Stimulated activated CD4-positive, alpha-beta T cell treated with anti-CD3 and anti-CD28 coated beads, TNF-alpha, amount 100 ng/mL, for 1 hour (primary cell): ENCODE measurements at regions not wholly inside any gene's neighbourhood (a gene's known extent, or its start where the extent isn't known, plus 50 kb on each side); places are given as distances from the start of the nearest gene placed in this dataset.
"Not testable (repeated sequence)": the region's sequence is repeated elsewhere in the genome, so short reads cannot be mapped to it uniquely, and the experiment has no call there.

Experiments
- DNase-seq, 3 donors: peaks; one replicate each; pipeline ENCODE4 v3.0.0-alpha.2; 2020; ENCODE audit warnings: low read depth in 3 of 3, low spot score in 1 of 3

DNA sequence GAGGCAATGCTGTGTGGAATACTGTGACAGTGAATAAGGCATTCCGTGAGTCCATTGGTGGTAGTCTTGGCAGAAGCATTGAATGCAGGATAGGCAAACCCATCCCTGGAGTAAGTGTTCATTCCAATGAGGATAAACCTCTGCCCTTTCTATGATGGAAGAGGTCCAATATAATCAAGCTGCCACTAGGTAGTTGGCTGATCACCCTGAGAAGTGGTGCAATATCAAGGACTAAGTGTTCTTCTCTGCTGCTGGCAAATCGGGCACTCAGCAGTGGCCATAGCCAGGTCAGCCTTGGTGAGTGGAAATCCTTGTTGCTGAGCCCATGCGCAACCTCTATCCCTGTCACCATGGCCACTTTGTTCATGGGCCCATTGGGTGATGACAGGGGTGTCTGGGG is 70.1 kb downstream of the FBXO4 start:
- no peak for DNase-seq

DNA sequence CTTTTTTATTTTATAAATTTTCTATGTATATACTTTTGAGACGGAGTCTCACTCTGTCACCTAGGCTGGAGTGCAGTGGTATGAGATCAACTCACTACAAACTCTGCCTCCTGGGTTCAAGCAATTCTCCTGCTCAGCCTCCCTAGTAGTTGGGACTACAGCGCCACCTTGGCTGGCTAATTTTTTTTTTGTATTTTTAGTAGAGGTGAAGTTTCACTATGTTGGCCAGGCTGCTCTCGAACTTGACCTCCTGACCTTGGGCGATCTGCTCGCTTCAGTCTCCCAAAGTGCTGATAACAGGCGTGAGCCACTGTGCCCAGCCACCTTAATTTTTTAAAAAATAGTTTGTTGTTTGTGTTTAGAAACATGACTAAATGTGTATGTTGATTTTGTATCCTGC is 76.6 kb downstream of the FBXO4 start:
- no peak for DNase-seq

DNA sequence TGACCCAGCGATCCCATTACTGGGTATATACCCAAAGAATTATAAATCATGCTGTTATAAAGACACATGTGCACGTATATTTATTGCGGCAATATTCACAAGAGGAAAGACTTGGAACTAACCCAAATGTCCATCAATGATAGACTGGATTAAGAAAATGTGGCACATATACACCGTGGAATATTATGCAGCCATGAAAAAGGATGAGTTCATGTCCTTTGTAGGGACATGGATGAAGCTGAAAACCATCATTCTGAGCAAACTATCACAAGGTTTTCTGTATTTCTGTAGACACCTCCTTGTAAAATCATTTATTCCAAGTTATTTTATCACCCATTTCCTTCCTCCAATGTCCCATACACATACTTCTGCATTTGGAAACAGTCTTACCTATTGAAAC is 78.8 kb downstream of the FBXO4 start:
- not testable (repeated sequence) for DNase-seq

DNA sequence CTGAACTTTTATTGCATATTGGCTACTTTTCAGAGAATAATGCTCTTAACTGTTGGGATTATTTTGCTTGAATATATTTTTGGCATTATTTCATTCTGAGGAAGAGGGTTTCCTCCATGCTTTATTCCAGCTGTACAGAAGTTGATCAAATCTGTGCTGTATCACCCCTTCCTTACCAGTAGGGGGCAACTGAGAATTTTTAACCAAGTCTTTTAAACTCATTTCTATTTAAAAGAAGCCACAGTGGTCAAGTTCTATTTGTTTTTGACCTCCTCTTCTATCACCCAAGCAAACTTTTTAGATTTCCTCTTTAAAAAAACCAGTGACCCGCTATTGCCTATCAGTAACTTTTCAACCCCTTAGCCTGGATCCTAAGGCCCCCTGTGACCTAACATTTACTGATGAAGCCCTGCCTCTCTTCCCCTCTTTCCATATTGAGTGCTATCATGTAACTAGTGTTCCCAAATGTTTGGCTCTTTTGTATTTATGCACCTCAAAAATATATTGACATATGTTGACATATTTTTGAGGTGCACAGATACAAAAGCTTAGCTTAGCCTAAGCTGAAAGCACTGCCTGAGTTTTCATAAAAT is 80.6 kb downstream of the FBXO4 start:
- no peak for DNase-seq

DNA sequence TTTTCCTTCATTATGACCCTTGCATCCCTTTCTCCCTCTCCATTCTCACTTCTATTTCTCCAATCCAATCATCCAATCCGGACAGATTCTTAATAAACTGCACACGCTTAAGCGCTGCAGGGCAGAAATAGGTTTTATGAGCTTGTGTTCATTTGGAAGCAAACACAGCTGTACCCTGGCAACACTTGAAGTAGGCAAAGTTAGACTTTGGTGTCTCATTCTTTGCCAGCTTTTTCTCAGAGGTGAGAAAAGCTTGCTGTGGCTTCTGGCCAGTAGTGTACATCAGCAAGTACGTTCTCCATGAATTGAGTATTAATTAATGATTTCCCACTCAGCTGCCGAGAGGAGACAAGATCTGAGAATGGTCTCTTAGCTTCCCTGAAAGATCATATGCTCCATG is 88.5 kb downstream of the FBXO4 start:
- DNase-seq, result no peak

DNA sequence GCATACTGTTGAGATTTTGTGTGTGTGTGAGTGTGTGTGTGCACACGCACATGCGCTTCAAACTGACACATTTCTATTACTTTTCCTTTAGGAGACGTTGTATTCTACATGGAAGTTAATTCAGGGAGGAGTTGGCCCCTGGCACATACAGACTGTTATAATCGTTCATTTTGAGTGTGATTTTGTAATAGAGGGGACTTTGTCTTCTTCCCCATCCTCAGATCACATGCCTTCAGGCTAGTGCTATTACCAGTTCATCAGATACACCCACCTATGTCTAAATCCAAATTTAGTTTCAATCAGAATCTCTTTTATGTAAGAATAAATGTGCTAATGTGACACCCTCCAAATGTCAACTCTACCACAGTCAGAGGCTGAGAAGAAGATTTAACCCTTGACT is 90.2 kb downstream of the FBXO4 start:
- no peak for DNase-seq

DNA sequence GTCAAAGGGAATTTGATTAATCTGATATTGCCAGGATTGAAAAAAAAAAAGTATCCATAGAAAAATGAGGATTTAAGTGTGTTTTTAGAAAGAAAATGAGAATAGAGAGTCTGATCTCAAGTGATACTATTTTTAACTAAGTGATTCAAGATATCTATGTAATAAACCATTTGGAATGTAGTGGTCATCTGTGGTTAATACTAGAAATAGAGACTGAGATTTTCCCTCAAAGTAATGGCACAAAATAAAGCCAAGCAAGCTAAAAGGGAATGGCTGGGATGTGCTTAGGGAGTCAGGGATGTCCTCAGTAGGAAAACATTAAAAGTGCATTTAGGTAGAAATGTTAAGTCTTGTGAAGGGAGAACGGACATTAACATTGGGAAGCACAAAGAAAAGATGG is 90.6 kb downstream of the FBXO4 start:
- no peak for DNase-seq

DNA sequence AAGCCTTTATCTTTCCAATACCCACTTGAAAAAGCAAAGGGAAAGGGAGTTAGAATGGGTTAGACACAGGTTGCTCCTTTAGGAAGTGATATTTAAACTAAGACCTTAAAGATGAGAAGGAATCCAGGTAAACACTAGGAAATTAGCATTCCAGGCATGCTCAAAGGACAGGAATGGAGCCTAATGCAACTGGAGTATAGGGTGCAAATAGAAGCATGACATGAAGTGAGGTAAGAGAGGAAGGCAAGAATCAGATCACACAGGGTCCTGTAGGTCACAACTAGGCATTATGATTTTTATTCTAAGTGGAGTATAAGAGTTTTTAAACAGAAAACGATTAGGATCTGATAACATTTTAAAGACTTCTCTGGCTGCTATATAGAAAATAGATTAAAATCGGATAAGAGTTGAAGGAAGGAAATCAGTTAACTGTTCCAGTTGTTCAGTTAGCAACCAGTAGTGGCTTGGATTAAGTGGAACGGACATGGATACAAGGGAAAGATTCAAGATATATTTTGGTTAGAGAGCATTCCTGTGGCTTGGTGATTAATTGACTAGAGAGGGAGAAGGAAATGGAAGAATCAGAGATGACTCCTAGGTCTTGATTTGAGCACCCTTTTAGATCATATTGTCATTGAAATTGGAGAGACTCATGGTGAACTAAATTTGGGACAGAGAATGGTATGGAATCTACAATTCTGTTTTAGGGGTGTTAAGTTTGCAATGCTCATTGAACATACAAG is 95.9 kb downstream of the FBXO4 start:
- no peak for DNase-seq

DNA sequence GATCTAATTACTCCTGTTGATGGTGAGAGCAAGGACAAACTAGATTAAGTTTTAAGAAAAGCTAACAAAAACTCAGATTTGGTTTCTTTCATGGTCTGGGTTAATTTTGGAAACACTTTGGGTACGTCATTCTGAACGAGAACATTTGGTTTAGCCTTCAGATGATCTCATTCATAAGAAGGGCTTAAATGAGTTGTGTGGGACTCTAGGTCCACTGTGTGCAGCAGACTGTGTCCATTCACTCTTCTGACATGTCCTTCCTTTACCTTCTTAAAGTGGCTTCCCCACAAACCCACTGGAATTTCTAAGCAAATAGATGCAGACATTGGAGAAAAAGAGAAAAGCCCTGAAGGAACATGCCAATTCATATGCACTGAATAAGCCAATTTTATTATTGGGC is 96.8 kb downstream of the FBXO4 start:
- DNase-seq, result no peak

DNA sequence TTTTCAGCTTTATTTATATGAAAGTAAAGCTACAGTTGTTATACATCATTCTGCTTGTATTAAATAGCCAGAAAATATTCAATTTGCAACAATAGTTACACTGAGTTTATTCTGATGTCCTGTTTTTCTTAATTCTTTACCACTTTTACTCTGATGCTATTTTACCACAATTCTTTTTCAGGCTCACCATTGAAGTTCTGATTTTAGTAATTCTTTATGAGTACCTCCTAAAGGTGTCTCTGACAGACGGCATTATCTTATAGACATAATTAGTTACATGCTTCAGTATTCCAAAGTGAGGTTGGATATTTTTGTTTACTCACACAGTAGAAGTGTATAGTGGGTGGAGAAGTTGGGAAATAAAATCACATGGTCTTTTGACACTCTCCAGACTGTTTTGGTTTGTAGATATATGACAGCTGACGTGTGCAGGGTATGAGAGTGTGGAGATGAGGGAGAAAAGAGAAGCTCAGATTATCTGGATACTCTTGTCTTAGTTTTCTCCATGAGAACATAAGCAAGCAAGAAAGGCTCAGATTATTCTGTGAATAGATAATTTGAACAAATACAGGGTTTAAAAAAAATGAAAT is 97.4 kb downstream of the FBXO4 start:
- DNase-seq, result no peak

DNA sequence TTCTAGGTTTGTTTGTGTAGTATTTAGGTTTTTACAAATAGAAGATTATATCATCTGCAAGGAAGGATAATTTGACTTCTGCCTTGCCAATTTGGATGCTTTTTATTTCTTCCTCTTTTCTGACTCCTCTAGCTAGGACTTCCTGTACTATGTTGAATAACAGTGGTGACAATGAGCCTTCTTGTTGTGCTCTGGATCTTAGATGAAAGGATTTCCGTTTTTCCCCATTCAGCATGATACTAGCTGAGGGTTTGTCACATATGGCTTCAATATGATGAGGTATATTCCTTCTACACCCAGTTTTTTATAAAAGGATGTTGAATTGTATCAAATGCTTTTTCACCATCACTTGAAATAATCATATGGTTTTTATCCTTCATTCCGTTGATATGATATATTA is 101.4 kb downstream of the FBXO4 start:
- DNase-seq, result no peak

DNA sequence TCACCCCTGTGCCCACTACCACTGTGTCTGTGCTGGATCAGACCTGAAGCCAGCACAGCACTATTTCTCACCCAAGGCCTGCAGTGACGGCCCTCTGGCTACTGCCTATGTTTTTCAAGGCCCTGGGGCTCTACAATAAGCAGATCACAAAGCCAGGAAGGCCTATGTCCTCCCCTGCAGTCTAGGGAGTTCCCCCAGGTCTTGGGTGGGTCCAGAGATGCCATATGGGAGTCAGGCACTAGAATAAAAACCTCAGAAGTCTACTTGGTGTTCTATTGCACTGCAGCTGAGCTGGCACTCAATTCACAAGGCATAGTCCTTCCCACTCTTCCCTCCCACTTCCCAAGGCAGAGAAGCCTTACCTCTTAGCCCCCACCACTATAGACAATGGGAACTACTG is 107.1 kb downstream of the FBXO4 start:
- no peak for DNase-seq

DNA sequence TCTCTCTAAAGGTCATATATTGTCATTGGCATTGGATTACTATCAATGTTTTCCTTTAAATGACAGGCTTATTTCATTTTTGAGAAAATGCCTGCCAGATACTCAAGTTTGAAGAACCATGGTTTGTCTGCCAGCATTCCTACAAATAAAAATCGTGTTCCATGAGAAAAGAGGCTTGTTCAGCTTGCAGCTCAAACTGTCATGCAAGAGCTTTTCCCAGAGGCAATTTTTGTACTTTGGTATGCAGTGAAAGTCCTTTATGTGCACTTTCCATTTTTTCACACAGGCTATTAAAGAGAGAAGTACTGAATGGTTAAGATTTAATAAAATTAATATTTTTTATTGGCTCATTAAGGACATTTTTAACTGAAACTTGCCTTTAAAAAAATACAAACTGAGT is 110.4 kb downstream of the FBXO4 start:
- DNase-seq, result no peak

DNA sequence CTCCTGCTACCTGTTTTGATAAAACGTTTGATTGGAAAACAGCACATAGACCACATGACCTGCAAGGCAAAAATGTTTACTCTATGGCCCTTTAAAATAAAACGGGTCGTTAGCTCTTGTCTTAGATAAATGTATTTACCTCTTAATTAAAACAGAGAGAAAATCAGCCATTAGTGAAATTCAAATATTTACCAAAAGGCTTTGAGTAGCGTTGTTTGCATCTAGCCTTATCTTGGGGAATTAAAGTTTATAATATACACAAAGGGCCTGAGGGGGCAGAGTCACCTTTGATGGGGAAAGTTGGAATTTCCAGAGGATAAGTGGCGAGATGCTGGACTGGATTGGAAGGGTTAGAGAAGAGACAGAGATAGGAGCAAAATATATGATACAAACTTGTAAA is 111.3 kb downstream of the FBXO4 start:
- no peak for DNase-seq

DNA sequence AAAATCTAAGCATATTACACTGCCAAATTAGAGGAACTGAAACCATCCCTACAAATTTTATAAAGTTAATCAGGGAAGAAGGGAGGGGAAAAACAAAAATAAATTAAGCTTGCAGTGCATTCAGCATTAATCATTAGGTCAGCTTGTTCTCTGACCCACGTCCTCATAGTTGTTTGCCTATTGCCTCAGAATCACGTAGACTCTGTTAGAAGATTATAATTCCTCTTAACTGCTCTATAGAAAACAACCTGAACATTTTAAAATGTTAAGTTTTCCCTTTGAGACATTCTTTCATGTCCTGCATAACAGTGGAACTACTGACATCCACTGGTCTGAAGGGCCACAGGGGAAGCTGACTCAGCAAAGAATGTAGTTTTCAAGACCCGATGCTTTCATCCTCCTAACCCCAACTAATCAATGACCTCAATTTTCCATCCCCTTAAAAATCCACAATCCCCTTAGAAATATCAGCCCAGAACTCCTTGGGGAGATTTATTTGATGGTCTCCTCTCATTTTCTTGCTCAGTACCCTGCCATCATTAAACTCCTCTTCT is 112.4 kb downstream of the FBXO4 start:
- DNase-seq, result no peak

DNA sequence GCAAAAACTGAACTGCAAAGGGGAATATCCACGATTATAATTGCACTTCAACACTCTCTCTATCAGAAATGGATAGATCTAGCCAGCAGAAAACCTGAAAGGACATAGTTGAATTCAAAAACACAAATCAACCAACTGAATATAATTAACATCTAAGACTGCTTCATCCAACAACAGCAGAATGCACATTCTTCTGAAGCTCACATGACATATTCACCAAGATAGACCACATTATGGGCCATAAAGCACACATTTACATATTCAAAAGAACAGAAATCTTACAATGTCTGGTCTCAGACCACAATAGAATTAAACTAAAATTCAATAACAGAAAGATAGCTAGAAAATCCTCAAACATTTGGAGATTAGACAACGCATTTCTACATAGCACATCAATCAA is 118.3 kb downstream of the FBXO4 start:
- DNase-seq, result no peak

DNA sequence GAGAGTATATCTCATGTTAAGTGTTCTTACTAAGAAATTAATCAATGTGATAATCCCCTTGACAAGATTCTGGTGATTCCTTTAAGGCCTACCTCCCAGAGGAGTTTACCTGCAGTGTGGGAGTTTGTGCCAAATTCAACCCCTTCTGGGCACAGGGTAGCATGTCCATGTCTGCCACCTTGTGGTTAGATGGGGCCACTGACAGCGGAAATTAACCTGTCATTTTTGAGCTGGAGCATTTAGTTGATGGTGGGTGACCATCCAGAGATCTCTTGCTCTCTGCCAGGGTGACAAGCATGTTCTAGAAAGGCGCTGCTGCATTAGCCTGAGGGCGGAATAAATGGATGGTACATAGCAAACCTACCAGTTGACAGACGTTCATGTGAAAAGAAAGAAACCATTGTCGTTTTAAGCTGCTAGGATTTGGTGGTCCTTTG is 132.2 kb downstream of the FBXO4 start:
- peak in 2 of 3 donors; percentile 10 to 22 for DNase-seq

DNA sequence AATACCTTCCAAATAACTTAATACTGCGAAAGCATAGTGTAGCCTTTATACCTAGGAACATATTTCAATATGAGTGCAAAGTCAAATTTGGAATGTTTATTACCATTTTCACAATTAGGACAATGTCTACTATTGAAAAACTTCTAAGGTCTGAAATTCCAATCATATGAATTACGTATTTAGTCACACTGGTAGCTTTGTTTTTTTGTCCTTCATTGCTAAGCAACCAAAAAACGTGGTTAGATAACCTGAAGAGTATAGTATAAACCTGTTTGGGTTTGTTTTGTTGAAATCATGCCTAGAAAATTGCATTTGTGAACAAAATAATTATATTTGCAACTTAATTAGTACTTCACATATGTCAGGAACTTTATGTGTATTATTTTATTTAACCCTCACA is 134.2 kb downstream of the FBXO4 start:
- no peak for DNase-seq

DNA sequence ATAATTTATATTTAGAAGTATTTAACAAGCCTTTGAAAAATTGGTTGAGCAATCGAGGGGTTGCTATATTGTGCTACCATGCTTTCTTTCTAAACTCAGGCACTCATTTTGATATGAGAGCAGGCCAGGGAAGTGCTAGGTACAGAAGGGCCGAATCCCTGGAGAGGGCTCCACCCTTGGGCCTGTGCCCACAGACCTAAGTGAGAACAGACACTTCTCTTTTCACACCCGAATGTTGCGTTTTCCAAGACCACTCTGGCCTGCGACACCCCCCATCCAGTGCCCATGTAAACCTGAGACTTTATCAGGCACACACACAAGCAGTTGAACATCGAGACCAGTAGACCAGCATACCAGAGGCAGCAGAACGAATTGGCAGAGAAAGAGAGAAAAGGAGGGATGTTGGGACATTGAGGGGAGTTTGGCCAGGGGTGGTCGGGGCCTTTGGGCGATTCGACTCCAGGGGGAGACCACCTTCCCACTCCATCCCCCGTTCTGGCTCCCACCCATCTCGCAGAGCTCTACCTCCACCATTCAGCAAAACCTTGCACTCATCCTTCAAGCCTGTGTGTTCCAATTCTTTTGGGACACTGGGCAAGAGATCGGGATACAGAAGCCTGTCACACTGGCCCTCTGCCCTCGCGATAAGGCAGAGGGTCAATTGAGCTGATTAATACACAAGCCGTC is 134.8 kb downstream of the FBXO4 start:
- DNase-seq, result no peak

DNA sequence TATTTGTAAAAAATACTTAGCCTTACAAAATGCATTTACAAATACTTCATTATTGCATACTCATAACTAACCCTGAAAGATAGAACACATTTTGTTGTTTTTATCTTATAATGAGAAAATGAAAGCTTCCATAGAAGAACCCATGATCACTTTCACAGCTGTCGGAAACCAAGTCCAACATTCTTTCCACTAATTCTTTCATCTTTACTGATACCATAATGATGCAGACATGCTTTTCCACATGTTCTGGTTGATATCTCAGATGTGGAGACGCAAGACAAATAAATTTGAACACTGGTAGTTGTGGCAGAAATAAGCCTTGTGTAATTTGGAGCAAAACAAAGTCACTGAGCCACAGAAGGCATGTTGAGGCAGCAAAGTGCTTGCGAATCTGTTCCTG is 136.0 kb downstream of the FBXO4 start:
- no peak for DNase-seq

DNA sequence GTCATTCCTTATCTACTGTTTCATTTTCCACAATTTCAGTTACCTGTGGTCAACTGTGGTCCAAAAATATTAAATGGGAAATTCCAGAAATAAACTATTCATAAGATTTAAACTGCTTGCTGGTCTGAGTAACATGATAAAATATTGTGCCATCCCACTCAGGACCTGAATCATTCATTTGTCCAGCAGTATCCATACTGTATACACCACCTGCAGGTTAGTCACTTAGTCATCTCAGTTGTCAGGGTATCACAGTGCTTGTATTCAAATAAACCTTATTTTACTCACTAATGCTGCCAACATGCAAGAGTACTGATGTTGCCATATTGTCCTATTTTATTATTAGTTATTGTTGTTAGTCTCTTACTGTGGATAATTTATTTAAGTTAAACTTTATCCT is 139.7 kb downstream of the FBXO4 start:
- DNase-seq, result no peak

DNA sequence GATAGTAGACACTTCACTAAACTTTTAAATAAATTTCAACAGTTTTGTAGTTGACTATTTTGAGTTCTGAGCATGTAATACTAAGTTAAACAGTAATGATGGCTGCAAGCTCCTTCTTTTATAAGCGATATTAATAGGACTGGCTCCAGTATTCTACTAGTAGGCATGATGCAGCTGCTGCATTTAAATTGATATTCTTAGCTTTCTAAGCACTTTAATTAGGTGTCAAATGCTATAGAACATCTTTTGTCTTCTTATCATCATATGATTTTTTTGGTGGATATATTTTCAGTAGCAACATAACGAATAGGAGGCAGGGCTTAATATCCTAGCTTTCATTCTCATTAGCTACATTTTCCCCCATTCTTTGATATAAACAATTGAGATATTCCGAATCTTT is 141.1 kb downstream of the FBXO4 start:
- DNase-seq, result no peak
